H1 (cell line): ENCODE measurements at regions not wholly inside any gene's neighbourhood (a gene's known extent, or its start where the extent isn't known, plus 50 kb on each side); places are given as distances from the start of the nearest gene placed in this dataset.
A peak's percentile ranks its signal among the peaks of the same experiment; 100 is the strongest.

Experiments used
- ASH2L ChIP-seq: fragments of 200-600, 300-600 bp; sonication (generic); IDR thresholded peaks from one replicate; pipeline ENCODE4 v1.7.1; 2017; ENCODE audit warnings: low read length
- CBX8 ChIP-seq: fragments of 300-800, 300-1000 bp; sonication (generic); IDR thresholded peaks from 2 replicates; pipeline ENCODE4 v1.7.1; 2016; ENCODE audit warnings: low read depth, low read length, borderline replicate concordance
- CHD1 ChIP-seq: IDR thresholded peaks from 2 replicates; pipeline ENCODE4 v1.6.1; 2012; ENCODE audit warnings: low read depth, low read length, improper control_type of control experiment
- FOSL1 ChIP-seq: IDR thresholded peaks from 2 replicates; pipeline ENCODE4 v1.6.1; 2011; ENCODE audit warnings: mild to moderate bottlenecking, low read depth, low read length, moderate library complexity; ENCODE audit not compliant: insufficient read depth
- MAFK ChIP-seq: IDR thresholded peaks from 2 replicates; pipeline ENCODE4 v1.6.1; 2012; ENCODE audit warnings: low read depth, mild to moderate bottlenecking, improper control_type of control experiment, low read length
- POU5F1 ChIP-seq: IDR thresholded peaks from 2 replicates; pipeline ENCODE4 v1.6.1; 2011; ENCODE audit warnings: low read depth, mild to moderate bottlenecking, low read length, moderate library complexity
- RNF2 ChIP-seq: fragments of 200-900, 300-1000 bp; sonication (generic); IDR thresholded peaks from 2 replicates; pipeline ENCODE4 v1.7.1; 2016; ENCODE audit warnings: borderline replicate concordance, low read depth, mild to moderate bottlenecking, antibody characterized with exemption, low read length; ENCODE audit not compliant: poor library complexity, severe bottlenecking; ENCODE audit errors: missing control alignments
- TAF1 ChIP-seq: IDR thresholded peaks from 2 replicates; pipeline ENCODE4 v1.6.1; 2011; ENCODE audit warnings: mild to moderate bottlenecking, low read depth, low read length
- TAF7 ChIP-seq: optimal IDR thresholded peaks from 2 replicates; pipeline ENCODE3; 2011; ENCODE audit warnings: low read depth, mild to moderate bottlenecking, inconsistent platforms, low read length, moderate library complexity, borderline replicate concordance
- YY1 ChIP-seq: IDR thresholded peaks from 2 replicates; pipeline ENCODE4 v1.6.1; 2011; ENCODE audit warnings: low read depth, mild to moderate bottlenecking, low read length
- TF ChIP-seq, protein P1 (sequence below): fragments of 300-600 bp; sonication (generic); IDR thresholded peaks from 2 replicates; pipeline ENCODE4 v1.7.1; 2012; ENCODE audit warnings: low read length, moderate library complexity, mild to moderate bottlenecking, inconsistent platforms; ENCODE audit not compliant: insufficient replicate concordance

DNA sequence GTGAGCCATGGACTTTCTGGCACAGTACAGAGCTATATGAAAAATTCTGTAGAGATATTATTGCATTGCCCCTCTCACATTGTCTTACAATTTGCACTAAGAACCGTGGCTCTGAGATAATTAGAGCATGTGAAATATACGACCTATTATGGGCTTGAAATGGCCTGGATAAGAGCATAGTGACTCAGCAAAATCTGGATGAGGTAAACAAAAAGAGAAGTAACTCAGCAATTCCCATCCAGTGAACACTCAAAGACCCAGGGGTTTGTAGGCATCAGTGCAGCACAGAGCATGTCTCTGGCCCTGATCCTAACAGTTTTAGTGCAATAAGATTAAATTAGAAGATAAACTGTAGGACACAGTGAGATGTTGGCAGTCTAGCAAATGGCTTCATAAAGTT lies 317.2 kb upstream of the MYOCD start (continued):
- TF ChIP-seq, protein P1, sequence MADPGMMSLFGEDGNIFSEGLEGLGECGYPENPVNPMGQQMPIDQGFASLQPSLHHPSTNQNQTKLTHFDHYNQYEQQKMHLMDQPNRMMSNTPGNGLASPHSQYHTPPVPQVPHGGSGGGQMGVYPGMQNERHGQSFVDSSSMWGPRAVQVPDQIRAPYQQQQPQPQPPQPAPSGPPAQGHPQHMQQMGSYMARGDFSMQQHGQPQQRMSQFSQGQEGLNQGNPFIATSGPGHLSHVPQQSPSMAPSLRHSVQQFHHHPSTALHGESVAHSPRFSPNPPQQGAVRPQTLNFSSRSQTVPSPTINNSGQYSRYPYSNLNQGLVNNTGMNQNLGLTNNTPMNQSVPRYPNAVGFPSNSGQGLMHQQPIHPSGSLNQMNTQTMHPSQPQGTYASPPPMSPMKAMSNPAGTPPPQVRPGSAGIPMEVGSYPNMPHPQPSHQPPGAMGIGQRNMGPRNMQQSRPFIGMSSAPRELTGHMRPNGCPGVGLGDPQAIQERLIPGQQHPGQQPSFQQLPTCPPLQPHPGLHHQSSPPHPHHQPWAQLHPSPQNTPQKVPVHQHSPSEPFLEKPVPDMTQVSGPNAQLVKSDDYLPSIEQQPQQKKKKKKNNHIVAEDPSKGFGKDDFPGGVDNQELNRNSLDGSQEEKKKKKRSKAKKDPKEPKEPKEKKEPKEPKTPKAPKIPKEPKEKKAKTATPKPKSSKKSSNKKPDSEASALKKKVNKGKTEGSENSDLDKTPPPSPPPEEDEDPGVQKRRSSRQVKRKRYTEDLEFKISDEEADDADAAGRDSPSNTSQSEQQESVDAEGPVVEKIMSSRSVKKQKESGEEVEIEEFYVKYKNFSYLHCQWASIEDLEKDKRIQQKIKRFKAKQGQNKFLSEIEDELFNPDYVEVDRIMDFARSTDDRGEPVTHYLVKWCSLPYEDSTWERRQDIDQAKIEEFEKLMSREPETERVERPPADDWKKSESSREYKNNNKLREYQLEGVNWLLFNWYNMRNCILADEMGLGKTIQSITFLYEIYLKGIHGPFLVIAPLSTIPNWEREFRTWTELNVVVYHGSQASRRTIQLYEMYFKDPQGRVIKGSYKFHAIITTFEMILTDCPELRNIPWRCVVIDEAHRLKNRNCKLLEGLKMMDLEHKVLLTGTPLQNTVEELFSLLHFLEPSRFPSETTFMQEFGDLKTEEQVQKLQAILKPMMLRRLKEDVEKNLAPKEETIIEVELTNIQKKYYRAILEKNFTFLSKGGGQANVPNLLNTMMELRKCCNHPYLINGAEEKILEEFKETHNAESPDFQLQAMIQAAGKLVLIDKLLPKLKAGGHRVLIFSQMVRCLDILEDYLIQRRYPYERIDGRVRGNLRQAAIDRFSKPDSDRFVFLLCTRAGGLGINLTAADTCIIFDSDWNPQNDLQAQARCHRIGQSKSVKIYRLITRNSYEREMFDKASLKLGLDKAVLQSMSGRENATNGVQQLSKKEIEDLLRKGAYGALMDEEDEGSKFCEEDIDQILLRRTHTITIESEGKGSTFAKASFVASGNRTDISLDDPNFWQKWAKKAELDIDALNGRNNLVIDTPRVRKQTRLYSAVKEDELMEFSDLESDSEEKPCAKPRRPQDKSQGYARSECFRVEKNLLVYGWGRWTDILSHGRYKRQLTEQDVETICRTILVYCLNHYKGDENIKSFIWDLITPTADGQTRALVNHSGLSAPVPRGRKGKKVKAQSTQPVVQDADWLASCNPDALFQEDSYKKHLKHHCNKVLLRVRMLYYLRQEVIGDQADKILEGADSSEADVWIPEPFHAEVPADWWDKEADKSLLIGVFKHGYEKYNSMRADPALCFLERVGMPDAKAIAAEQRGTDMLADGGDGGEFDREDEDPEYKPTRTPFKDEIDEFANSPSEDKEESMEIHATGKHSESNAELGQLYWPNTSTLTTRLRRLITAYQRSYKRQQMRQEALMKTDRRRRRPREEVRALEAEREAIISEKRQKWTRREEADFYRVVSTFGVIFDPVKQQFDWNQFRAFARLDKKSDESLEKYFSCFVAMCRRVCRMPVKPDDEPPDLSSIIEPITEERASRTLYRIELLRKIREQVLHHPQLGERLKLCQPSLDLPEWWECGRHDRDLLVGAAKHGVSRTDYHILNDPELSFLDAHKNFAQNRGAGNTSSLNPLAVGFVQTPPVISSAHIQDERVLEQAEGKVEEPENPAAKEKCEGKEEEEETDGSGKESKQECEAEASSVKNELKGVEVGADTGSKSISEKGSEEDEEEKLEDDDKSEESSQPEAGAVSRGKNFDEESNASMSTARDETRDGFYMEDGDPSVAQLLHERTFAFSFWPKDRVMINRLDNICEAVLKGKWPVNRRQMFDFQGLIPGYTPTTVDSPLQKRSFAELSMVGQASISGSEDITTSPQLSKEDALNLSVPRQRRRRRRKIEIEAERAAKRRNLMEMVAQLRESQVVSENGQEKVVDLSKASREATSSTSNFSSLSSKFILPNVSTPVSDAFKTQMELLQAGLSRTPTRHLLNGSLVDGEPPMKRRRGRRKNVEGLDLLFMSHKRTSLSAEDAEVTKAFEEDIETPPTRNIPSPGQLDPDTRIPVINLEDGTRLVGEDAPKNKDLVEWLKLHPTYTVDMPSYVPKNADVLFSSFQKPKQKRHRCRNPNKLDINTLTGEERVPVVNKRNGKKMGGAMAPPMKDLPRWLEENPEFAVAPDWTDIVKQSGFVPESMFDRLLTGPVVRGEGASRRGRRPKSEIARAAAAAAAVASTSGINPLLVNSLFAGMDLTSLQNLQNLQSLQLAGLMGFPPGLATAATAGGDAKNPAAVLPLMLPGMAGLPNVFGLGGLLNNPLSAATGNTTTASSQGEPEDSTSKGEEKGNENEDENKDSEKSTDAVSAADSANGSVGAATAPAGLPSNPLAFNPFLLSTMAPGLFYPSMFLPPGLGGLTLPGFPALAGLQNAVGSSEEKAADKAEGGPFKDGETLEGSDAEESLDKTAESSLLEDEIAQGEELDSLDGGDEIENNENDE: no peak
- no peak for TF ChIP-seq POU5F1
- peak; percentile 51 for TF ChIP-seq MAFK
- no peak for TF ChIP-seq RNF2
- no peak for TF ChIP-seq CBX8
- TF ChIP-seq FOSL1: no peak
- no peak for TF ChIP-seq YY1
- TF ChIP-seq TAF1: no peak
- TF ChIP-seq CHD1: no peak
- no peak for TF ChIP-seq ASH2L
- TF ChIP-seq TAF7: no peak
